Breast epithelium (tissue), 4 donors: ENCODE measurements at regions not wholly inside any gene's neighbourhood (a gene's known extent, or its start where the extent isn't known, plus 50 kb on each side); places are given as distances from the start of the nearest gene placed in this dataset.

ENCODE experiments used
- DNase-seq, 2 donors: peaks; one replicate each; pipeline ENCODE4 v3.0.0-alpha.2; 2019; ENCODE audit warnings: low spot score in 2 of 2
- H3K27ac ChIP-seq, 2 donors: fragments of 200-600 bp; sonication (generic) in 1 of 2; one replicate each; pipeline ENCODE4 v1.5.1; 2016 to 2019; ENCODE audit warnings: mild to moderate bottlenecking in 1 of 2
- H3K27me3 ChIP-seq, 2 donors: fragments of 200-600 bp; sonication (generic) in 1 of 2; one replicate each; pipeline versions ENCODE4 v1.5.1 to v1.6.0; 2017 to 2019; ENCODE audit warnings: control low read depth in 1 of 2, mild to moderate bottlenecking in 1 of 2
- H3K36me3 ChIP-seq: fragments of 200-600 bp; one replicate; pipeline ENCODE4 v1.5.1; 2019
- H3K4me1 ChIP-seq, 2 donors: fragments of 200-600 bp; sonication (generic); one replicate each; pipeline ENCODE4 v1.5.1; 2016 to 2019; ENCODE audit warnings: control low read depth in 1 of 2
- H3K4me3 ChIP-seq, 3 donors: fragments of 200-600 bp; sonication (generic); 1 replicate in 2 of 3; 2 replicates in 1 of 3; pipeline ENCODE4 v1.5.1; 2016 to 2019; ENCODE audit warnings: mild to moderate bottlenecking in 3 of 3, moderate library complexity in 2 of 3
- H3K9me3 ChIP-seq, 2 donors: fragments of 200-600 bp; sonication (generic) in 1 of 2; one replicate each; pipeline ENCODE4 v1.5.1; 2016 to 2019; ENCODE audit warnings: control low read depth in 1 of 2
- CTCF ChIP-seq, 3 donors: fragments of 450-650 bp; IDR thresholded peaks; one replicate each; pipeline ENCODE4 v1.5.1; 2016 to 2017; ENCODE audit warnings: antibody characterized with exemption in 3 of 3, mild to moderate bottlenecking in 3 of 3, moderate library complexity in 3 of 3
- POLR2A ChIP-seq: fragments of 450-650 bp; IDR thresholded peaks from one replicate; pipeline ENCODE4 v1.6.1; 2016; ENCODE audit warnings: antibody characterized with exemption, mild to moderate bottlenecking, moderate library complexity
- POLR2AphosphoS5 ChIP-seq, 3 donors: sonication (generic); formaldehyde crosslinking; IDR thresholded peaks; one replicate each; pipeline ENCODE4 v1.6.1; 2017; ENCODE audit warnings: antibody characterized with exemption in 3 of 3
- intact Hi-C: fragments of 100-400 bp; cut with DNase I; formaldehyde crosslinking; loops from one replicate; pipeline ENCODE4 v1.15.1; 2023; ENCODE audit warnings: low total_unique reads

DNA sequence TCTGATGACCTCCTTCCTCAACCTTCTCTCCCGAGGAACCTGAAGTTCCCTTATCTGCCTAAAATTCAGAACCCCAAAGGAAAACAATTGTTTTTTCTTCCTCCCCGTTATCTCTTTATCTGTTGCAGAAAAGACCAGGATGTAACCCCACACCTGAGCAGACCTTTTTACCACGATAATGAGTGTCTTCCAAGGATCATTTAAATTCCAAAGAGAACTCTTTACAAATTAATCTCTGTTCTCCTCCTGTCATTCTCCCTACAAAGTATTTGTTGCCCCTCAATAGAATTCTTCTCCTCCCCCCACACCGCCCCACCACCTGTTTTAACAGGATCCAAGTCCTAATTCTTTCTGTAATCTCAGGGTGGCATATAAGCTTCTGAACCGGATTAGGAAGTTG, 78.5 kb upstream of the NLGN4X start:
- no peaks in the 10 kb centered on the region for H3K27me3 ChIP-seq
- TF ChIP-seq POLR2AphosphoS5 (IDR thresholded peaks at IDR 0.05), result no peak
- no peak for TF ChIP-seq CTCF (IDR thresholded peaks at IDR 0.05)
- no peak for TF ChIP-seq POLR2A
- H3K27ac ChIP-seq, result no peak overlapping the region
- DNase-seq, result no peak
- no peaks in the 10 kb centered on the region for H3K4me1 ChIP-seq
- no peaks in the 10 kb centered on the region for H3K36me3 ChIP-seq
- no peak overlapping the region for H3K4me3 ChIP-seq
- H3K9me3 ChIP-seq, result peaks cover 0 to 5% of the 10 kb centered on the region in 2 donors
- intact Hi-C loops, result no loop called here

DNA sequence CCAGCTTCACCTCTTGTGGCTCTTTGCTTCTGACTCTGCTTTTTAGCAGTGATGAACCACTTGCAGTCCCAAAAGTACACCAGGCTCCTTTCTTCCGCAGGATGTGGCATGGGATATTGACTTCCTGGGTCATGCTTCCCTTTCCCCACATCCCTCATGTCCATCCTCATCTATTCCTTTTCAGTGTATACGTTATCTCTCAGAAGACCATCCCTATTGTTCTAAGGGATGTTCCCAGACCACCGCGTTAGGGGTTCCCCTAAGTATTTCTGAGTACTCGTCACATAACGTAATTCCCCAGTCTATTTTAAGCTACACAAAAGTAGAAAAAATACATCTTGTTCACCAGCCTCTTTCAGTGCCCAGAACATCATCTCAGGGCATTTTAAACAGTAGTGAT, 71.1 kb upstream of the NLGN4X start:
- no peaks in the 10 kb centered on the region for H3K27me3 ChIP-seq
- TF ChIP-seq CTCF (IDR thresholded peaks at IDR 0.05), result no peak
- no peak for TF ChIP-seq POLR2AphosphoS5 (IDR thresholded peaks at IDR 0.05)
- no peak for TF ChIP-seq POLR2A
- intact Hi-C loops, result no loop called here
- H3K9me3 ChIP-seq, result no peaks in the 10 kb centered on the region
- DNase-seq, result no peak
- H3K4me1 ChIP-seq, result no peaks in the 10 kb centered on the region
- no peak overlapping the region for H3K27ac ChIP-seq
- H3K36me3 ChIP-seq, result no peaks in the 10 kb centered on the region
- H3K4me3 ChIP-seq, result no peak overlapping the region

DNA sequence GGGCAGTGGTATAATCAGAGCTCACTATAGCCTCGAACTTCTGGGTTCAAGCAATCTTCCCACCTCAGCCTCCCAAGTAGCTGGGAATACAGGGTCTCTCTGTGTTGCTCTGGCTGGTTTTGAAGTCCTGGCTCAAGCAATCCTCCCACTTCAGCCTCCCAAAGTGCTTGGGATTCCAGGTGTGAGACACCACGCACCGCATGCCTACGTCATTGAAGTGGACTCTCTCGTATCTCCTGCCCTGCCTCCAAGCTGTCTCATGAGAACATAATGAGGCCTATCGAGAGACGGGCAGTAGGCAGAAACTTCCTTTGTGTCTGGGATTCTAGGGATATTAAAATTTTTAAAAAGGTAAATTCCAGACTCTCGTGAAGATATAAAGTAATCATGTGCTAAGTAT, 65.0 kb upstream of the NLGN4X start:
- Histone ChIP-seq H3K9me3 (no peaks in the 10 kb centered on the region), H3K27me3 (peaks cover 0 to 3% of the 10 kb centered on the region in 2 donors), H3K4me3 (no peak overlapping the region), H3K36me3 (no peaks in the 10 kb centered on the region), H3K4me1 (no peaks in the 10 kb centered on the region), H3K27ac (no peak overlapping the region)
- intact Hi-C loops, result no loop called here
- no peak for DNase-seq
- no peak for TF ChIP-seq POLR2AphosphoS5 (IDR thresholded peaks at IDR 0.05)
- TF ChIP-seq POLR2A, result no peak
- no peak for TF ChIP-seq CTCF (IDR thresholded peaks at IDR 0.05)

DNA sequence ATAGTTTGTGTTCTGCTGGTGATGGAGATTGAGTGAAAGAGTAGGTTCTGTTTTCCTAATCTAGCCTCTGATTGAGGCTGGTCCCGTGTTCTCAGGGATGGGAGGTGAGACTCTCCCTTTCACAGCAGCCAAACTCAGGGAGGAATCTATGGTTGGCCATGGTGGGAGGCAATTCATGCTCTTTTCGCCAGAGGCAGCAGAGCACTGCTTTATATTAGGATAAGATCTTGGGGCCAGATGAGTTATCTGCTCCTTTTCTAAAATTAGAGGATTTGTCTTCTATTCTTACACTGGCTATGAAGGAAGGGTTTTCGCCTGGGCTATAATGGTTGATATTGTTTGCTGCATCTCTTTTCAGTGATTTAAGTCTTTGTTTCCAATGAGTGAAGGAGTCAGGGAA, 63.9 kb upstream of the NLGN4X start:
- Histone ChIP-seq H3K27me3 (peaks cover 0 to 3% of the 10 kb centered on the region in 2 donors), H3K4me1 (no peaks in the 10 kb centered on the region), H3K4me3 (no peak overlapping the region), H3K27ac (no peak overlapping the region), H3K36me3 (no peaks in the 10 kb centered on the region), H3K9me3 (no peaks in the 10 kb centered on the region)
- no peak for DNase-seq
- intact Hi-C loops, result no loop called here
- TF ChIP-seq POLR2A (no peak), POLR2AphosphoS5 (IDR thresholded peaks at IDR 0.05) (no peak), CTCF (IDR thresholded peaks at IDR 0.05) (no peak)

DNA sequence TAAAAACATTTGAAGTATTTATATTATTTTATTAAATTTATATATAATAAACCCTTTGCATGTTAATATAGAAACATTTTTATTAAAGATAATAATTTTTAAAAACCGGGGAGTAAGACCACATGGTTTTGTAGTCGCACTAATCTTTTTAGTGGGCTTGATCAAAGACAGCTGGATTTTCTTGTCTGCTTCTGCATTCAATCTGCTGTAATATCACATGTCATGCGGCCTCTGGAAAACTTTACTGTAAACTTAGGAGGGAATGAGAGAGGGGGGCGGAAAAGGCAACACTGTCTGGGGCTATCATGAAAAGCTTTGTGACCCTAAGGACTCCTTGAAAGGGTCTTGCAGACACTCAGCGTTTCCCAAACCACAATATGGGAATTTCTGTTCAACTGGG, 62.8 kb upstream of the NLGN4X start:
- Histone ChIP-seq H3K36me3 (no peaks in the 10 kb centered on the region), H3K4me3 (no peak overlapping the region), H3K27me3 (peaks cover 0 to 3% of the 10 kb centered on the region in 2 donors), H3K4me1 (no peaks in the 10 kb centered on the region), H3K9me3 (no peaks in the 10 kb centered on the region), H3K27ac (no peak overlapping the region)
- TF ChIP-seq POLR2A (no peak), CTCF (IDR thresholded peaks at IDR 0.05) (no peak)
- no peak for DNase-seq
- intact Hi-C loops, result no loop called here
